ENCODE measurements at regions not wholly inside any gene's neighbourhood (a gene's known extent, or its start where the extent isn't known, plus 50 kb on each side); places are given as distances from the start of the nearest gene placed in this dataset.
"Not testable (repeated sequence)": the region's sequence is repeated elsewhere in the genome, so short reads cannot be mapped to it uniquely, and the experiment has no call there.

GRCh38 chr4:12548678-12549077, 935.5 kb downstream of the RAB28 start:
- no peak for DNase-seq

DNA sequence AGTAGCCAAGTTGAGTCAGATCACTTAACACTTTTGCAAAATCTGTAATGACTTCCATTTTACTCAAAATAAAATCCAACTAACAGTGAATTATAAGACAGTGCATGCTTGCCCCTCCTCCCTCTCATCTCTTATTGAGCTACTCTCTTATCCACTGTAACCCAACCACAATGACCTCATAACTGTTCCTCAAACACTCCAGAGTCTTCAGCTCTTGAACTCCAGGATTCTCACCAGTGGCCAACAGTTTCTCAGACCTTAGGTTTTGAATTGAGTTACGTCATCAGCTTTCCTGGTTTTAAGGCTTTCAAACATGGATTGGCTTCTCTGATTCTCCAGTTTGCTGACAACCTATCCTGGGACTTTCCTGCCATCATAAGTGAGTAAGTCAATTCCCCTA, 938.3 kb downstream of the RAB28 start:
- no peak for DNase-seq

DNA sequence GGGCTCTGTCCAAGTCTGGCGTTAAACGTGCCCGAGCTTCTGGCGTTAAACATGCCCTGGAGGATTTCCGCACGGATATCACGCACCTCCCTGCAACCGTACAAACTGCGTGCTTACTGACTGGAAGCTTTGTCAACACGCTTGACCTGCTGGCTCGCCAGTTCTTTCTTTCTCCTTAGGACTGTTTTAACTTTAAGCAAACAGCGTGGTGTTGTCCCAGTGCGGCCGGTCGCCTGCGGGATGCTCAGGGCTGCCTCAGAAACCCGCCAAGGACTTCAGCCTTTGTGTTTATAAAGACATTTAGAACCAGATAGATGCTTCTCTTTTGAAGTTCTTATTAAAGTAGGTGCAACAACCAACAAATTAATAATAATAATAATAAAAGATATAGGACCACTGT, 946.0 kb downstream of the RAB28 start:
- no peak for DNase-seq

DNA sequence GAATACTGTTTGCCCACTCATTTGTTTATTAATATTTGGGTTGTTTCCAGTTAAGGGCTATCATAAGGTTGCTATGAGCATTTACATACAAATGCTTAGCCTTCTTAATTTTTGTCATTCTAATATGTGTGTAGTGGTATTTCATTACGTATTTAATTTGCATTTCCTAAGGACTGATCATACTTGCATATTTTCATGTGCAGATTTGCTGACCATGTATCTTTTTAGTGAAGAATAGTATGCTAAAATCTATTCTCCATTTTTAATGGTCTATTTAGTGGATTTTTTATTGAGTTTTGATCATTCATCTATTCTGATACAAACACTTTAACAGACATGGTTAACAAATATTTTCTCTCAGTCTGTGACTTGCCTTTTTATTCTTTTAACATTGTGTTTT, 949.5 kb downstream of the RAB28 start:
- no peak for DNase-seq

GRCh38 chr4:12519426-12519825, 964.7 kb downstream of the RAB28 start:
- DNase-seq: no peak

DNA sequence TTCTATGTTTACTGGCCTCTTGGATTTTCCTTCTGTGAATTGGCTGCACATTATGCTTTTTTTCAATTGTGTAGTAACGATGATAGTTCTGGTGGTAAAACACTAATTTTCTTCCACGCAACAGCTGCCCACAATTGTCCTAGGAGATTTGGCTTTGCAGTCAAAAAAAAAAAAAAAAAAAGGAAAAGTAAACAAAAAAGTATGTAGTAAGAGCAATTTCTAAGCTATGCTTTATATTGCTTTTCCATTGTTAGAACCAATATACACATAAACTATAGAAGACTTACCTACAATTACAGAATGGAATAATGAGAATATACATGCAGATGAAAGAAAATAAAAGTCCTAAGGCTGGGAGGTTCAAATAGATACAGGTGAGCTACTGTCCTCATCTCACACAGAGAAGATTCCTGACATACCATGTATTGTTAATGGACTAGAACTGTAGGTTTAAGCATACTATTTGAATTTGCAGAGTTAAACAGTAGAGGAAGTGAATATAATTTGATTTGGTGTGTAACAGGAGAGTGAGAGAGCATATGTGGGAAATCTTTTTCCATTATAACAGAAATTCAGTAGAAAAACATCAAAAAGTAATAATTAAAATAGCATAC, 976.2 kb downstream of the RAB28 start:
- no peak for DNase-seq

DNA sequence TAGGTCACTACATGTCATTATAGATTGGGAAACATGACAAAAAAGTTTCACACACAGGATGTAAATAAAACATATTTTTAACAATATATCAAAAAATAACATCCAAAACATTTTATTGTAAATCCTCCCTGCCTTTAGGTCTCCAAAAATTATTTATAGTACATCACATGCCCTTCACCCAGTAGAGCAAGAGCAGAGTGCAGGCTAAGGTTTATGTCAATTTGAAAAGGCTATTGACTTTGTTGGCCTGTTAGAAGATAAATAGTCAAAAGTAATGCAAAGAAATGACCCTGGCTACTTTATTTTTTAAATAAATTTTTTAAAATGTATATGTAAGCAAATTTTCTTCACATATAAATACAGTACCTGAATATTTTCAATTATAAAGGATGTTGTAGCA, 983.7 kb downstream of the RAB28 start:
- no peak for DNase-seq

DNA sequence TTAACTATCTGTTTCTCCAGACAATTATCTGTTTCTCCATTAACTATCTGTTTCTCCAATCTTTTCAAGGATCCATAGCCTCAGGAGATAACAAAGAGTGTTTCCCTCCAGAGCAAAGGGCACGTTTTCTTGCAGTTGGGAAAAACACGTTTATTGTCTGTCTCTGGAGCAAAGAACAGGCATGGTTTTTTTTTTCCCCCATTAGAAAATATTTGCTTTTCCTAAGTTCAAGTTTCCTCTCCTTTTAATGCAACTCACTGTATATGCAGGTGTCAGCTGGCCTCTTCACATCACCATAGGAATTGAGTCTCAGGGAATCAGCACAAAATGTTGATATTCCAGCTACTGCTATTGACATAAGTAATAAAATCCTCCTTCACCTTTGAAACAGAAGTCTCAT, 984.4 kb downstream of the RAB28 start:
- DNase-seq: no peak

DNA sequence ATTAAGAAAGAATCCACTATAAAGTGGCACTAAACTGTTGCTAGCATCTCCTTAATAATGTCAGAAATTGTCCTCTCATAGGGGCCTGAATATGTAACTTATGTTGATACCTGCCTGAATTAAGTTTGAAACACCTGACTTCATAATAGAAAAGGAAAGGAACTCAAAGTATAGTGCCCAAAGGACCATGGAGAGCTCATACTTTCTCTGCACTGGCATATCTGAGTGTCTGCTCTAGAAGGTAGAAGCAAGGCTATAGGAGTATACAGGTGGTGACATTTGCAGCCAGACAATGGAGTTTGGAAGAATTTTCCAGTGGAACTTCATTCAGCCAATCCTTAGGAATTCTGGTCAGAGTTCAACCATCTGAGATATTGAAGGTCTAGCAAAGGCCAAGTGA, 988.9 kb downstream of the RAB28 start:
- DNase-seq: no peak

DNA sequence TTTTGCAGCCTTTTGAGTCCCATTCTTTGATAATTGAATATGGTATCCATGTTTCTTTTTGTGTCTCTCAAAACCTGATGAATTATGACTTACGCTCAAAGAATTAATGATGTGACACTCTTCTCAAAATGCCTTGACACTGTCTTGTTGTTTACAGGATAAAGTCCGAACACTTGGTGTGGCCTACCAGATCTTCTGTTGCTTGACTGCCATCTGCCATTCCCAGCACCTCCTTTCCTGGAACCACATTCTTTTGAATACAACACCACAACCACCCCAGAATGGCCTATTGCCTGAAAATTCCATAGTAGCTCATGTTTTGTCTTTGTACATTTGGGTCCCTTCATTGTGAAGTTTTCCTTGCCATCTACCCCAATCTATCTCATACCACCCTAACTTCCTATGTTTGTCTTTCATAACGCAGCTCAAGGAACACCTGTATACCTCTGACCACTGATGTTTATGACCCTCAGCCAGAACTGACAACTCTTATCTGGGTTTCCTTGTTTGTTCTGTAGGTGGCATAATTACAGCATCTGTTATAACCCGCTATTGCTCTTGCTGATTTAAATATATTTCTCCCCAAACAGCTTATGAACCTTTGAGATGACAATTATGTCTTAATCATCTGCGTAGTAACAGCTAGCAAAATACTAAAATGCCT, 991.3 kb downstream of the RAB28 start:
- no peak for DNase-seq

DNA sequence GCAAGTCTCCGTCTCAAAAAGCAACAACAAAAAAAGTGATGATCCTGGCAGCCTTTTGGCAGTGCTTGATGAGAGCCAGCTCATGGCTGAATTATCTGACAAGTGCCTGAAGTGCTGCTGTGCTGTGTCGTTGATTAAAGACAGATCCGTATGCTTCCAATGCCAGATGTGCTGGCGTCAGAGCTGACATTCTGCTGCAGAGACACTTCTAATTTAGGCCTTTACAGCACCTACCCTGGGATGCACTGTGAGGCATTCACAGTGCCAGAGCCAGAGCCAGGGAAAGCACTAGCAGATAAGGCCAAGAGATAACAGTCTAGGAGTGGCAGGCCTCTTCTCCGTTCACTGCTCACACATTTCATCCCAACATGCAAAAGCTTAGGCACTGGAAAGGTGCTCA, 995.5 kb downstream of the RAB28 start:
- DNase-seq: no peak

DNA sequence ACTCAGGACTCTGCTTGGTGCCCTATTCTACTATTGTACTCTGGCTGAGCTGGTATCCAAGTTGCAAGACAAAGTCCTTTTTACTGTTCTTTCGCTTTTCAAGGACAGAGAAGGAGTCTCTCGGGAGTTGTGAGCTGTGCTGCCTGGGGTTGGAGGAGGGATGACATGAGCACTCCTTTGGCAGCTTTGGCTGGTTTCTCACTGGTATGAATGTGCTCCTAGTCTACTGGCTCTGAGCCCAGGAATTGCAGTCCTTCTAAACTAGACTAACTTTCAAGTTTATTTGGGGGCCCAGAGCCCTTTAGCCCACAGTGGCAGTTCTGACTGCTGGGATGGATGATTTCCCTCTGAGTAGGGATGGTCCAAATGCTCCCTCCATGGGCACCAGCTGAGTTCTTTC, 997.1 kb downstream of the RAB28 start:
- peak in 1 of 2 experiments; percentile 25 for DNase-seq

GRCh38 chr4:12472087-12472486, 1012.1 kb downstream of the RAB28 start:
- DNase-seq: no peak

DNA sequence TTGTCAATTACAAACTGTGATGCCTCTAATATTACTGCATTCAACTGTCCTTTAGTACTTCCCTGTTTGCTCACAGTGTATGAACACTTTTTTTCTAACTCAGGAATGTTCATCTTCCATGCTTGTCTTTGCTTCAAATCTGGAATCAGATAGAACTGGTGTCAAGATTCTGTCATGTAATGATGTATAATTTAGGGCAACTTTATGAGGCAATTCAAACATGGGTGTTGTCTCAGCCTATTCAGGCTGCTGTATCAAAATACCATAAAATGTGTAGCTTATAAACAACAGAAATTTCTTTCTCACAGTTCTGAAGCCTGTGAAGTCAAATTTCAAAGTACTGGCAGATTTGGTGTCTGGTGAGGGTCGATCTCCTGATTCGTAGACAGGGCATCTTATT, 1012.9 kb downstream of the RAB28 start:
- DNase-seq: no peak

DNA sequence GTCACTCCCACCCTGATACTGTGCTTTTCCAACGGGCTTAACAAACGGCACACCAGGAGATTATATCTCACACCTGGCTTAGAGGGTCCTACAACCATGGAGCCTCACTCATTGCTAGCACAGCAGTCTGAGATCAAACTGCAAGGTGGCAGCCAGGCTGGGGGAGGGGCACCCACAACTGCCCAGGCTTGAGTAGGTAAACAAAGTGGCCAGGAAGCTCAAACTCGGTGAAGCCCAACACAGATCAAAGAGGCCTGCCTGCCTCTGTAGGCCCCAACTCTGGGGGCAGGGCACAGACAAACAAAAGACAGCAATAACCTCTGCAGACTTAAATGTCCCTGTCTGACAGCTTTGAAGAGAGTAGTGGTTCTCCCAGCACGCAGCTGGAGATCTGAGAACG, 1022.6 kb downstream of the RAB28 start:
- not testable (repeated sequence) for DNase-seq

DNA sequence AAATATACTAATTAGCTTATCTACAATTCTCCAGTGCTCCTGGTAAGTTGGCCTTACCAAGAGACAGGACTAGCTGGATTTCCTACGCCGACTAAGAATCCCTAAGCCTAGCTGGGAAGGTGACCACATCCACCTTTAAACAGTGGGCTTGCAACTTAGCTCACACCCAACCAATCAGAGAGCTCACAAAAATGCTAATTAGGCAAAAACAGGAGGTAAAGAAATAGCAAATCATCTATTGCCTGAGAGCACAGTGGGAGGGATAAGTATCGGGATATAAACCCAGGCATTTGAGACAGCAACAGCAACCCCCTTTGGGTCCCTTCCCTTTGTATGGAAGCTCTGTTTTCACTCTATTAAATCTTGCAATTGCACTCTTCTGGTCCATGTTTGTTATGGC, 1025.0 kb downstream of the RAB28 start:
- no peak for DNase-seq

GRCh38 chr4:12458621-12459020, 1025.5 kb downstream of the RAB28 start:
- no peak for DNase-seq

GRCh38 chr4:12452291-12452690, 1023.6 kb upstream of the HS3ST1 start:
- DNase-seq: no peak

DNA sequence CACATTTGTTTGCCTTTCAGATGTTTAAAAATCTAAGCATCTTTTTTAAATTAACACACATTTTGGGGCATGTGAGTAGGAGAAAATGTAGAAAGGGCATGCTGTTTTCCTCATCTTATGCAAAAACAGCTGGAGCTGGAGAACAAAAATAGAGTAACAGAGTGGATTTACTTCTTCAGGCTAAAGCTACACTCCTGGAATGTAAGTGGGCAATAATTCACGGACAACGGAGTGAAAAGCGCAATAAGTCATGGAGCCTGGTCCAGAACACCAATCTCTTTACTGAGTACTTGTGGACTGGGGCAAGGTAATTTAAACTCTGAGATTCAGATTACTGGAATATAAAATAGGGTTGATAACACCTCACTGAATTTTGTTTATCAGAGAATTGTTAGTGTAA, 1018.8 kb upstream of the HS3ST1 start:
- DNase-seq: no peak

DNA sequence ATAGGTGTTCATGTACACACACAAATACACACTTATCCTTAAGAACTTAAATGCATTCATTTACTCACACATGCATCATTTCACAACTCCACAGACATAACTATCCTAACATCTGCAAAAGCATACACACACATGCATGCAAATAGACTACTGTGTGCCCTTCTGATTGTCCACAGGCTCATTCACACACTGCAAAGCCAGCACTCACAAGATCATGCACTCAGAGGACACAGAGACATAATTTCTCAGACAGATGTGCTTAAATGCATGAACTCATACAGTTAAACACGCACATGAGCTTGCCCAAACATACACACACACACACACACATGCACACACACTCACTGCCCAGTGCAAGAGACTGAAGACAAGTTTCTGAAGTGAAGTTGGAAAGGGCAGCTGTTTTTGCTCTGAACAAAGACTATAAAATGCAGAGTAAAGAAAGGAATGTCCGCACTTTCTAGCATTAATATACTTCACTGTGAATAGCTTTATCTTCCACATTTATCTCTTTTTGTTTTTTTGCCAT, 1018.0 kb upstream of the HS3ST1 start:
- no peak for DNase-seq

GRCh38 chr4:12446256-12446655, 1017.6 kb upstream of the HS3ST1 start:
- no peak for DNase-seq

GRCh38 chr4:12445711-12446235, 1017.1 kb upstream of the HS3ST1 start:
- DNase-seq: no peak

DNA sequence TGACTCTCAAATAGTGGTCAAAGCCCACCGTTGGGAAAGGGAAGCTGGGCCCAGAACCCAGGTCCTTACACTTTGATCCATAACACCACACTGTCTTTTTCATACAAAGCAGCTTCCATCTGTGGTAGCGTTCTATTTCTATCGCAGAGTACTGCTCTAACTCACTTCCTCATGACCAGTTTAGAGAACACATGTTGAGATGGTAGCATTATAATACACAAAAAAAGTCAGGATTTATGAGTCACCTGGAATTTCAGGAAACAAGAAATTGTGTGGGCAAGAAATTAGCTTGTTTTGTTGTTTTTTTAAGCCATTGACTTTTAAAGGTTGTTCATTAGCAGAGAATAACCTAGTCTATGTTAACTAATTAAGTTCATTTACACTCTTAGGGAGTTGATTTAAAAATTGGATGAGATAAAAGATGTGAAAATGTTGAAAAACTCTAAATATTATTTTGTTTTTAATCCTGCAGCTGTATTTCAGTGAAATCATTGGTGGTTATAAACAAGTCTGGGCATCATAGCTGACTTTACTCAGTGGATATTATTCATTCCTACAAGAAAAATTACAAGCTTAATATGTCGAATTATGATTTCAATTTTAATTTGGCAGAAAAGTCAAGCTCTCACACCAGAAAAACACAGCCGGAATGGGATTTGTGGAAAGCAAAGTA, 1011.1 kb upstream of the HS3ST1 start:
- DNase-seq: no peak

DNA sequence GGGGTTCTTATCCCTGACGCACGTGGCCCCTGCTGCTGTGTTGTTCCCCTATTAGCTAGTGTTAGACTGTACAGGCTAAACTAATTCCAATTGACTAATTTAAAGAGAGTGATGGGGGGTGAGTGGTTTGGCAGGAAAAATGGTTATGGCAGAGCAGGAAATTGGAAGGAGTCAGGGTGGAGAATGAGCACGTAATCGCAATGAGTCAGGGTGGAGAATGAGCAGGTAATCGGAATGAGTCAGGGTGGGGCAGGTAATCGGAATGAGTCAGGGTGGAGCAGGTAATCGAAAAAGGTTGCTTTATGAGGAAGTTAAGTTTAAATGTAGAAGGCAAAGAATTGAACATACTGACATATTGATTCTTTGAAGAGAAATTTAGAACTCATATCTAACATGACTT, 1002.6 kb upstream of the HS3ST1 start:
- DNase-seq: not testable (repeated sequence)
